HT1080 (cell line): ENCODE measurements at regions not wholly inside any gene's neighbourhood (a gene's known extent, or its start where the extent isn't known, plus 50 kb on each side); places are given as distances from the start of the nearest gene placed in this dataset.
"Not testable (repeated sequence)": the region's sequence is repeated elsewhere in the genome, so short reads cannot be mapped to it uniquely, and the experiment has no call there.

Experiments
- DNase-seq: peaks from one replicate; pipeline ENCODE4 v3.0.0-alpha.2; 2015; ENCODE audit warnings: low read depth

- DNase-seq: no peak
Observed at GRCh38 chr17:6893382-6894205, 62.1 kb upstream of the TEKT1 start.

GRCh38 chr17:6894206-6894528 is 62.6 kb upstream of the TEKT1 start:
- no peak for DNase-seq

GRCh38 chr17:6901086-6901485 is 69.6 kb upstream of the TEKT1 start:
- no peak for DNase-seq

- no peak for DNase-seq
Observed at GRCh38 chr17:6903326-6903900, 71.9 kb upstream of the TEKT1 start.

- DNase-seq: no peak
Observed at GRCh38 chr17:6908807-6909206, 77.3 kb upstream of the TEKT1 start.

- peak; percentile 48 for DNase-seq
Observed at GRCh38 chr17:6910987-6911603, 79.6 kb upstream of the TEKT1 start.

- no peak for DNase-seq
Observed at GRCh38 chr17:6912110-6913051, 80.9 kb upstream of the TEKT1 start.

GRCh38 chr17:6913608-6914443 is 82.0 kb upstream of the ALOX12 start:
- peak; percentile 47 for DNase-seq

GRCh38 chr17:6914711-6915110 is 81.1 kb upstream of the ALOX12 start:
- no peak for DNase-seq

- DNase-seq: no peak
Observed at GRCh38 chr17:6915620-6916019, 80.2 kb upstream of the ALOX12 start.

GRCh38 chr17:6919158-6919557 is 76.7 kb upstream of the ALOX12 start:
- DNase-seq: no peak

GRCh38 chr17:6923385-6923784 is 72.5 kb upstream of the ALOX12 start:
- no peak for DNase-seq

GRCh38 chr17:6924208-6924607 is 71.6 kb upstream of the ALOX12 start:
- no peak for DNase-seq

GRCh38 chr17:6926667-6927066 is 69.2 kb upstream of the ALOX12 start:
- DNase-seq: no peak

- peak; percentile 34 for DNase-seq
Observed at GRCh38 chr17:6927290-6928126, 68.3 kb upstream of the ALOX12 start.

GRCh38 chr17:6928193-6928592 is 67.7 kb upstream of the ALOX12 start:
- no peak for DNase-seq

GRCh38 chr17:6930749-6931148 is 65.1 kb upstream of the ALOX12 start:
- DNase-seq: no peak

- not testable (repeated sequence) for DNase-seq
Observed at GRCh38 chr17:6934544-6934943, 61.3 kb upstream of the ALOX12 start.

- DNase-seq: no peak
Observed at GRCh38 chr17:6936370-6937028, 59.4 kb upstream of the ALOX12 start.
